DOHH2 (cell line): ENCODE measurements at regions not wholly inside any gene's neighbourhood (a gene's known extent, or its start where the extent isn't known, plus 50 kb on each side); places are given as distances from the start of the nearest gene placed in this dataset.

Experiments
- H3F3A ChIP-seq: fragments of 200-600 bp; sonication (generic), shearing (Covaris generic); 2 replicates; pipeline ENCODE4 v1.6.0; 2016; ENCODE audit warnings: antibody characterized with exemption, mild to moderate bottlenecking; ENCODE audit not compliant: control insufficient read depth, insufficient read depth
- H3K27ac ChIP-seq: fragments of 200-600 bp; sonication (generic); 2 replicates; pipeline ENCODE4 v1.5.1; 2014; ENCODE audit warnings: low read depth, mild to moderate bottlenecking, low read length, moderate library complexity
- H3K27me3 ChIP-seq: fragments of 200-600 bp; sonication (generic); 2 replicates; pipeline ENCODE4 v1.6.1; 2014; ENCODE audit warnings: mild to moderate bottlenecking, low read length, mixed read lengths; ENCODE audit not compliant: control insufficient read depth
- H3K36me3 ChIP-seq: fragments of 200-600 bp; sonication (generic); 2 replicates; pipeline ENCODE4 v1.6.1; 2014; ENCODE audit warnings: mild to moderate bottlenecking, low read length, moderate library complexity, mixed read lengths; ENCODE audit not compliant: control insufficient read depth
- H3K4me1 ChIP-seq: fragments of 200-600 bp; sonication (generic); 2 replicates; pipeline ENCODE4 v1.6.1; 2014; ENCODE audit warnings: mild to moderate bottlenecking, low read length, mixed read lengths; ENCODE audit not compliant: control insufficient read depth
- H3K4me2 ChIP-seq: fragments of 200-600 bp; sonication (generic); 2 replicates; pipeline ENCODE4 v1.6.0; 2014; ENCODE audit warnings: mild to moderate bottlenecking, low read length, moderate library complexity
- H3K4me3 ChIP-seq: fragments of 200-600 bp; sonication (generic); 2 replicates; pipeline ENCODE4 v1.5.1; 2014; ENCODE audit warnings: mild to moderate bottlenecking, low read length, mixed read lengths
- H3K79me2 ChIP-seq: fragments of 200-600 bp; sonication (generic); 2 replicates; pipeline ENCODE4 v1.6.1; 2014; ENCODE audit warnings: mild to moderate bottlenecking, low read length, mixed read lengths; ENCODE audit not compliant: control insufficient read depth
- H3K9me2 ChIP-seq: fragments of 200-600 bp; sonication (generic); replicated peaks from 2 replicates; pipeline ENCODE4 v1.6.1; 2014; ENCODE audit warnings: mild to moderate bottlenecking, low read length, mixed read lengths; ENCODE audit not compliant: control insufficient read depth
- H3K9me3 ChIP-seq: fragments of 200-600 bp; sonication (generic); 2 replicates; pipeline ENCODE4 v1.6.1; 2014; ENCODE audit warnings: antibody characterized with exemption, low read length, mixed read lengths; ENCODE audit not compliant: control insufficient read depth, insufficient read depth
- H4K20me1 ChIP-seq: fragments of 200-600 bp; sonication (generic); 2 replicates; pipeline ENCODE4 v1.6.0; 2014; ENCODE audit warnings: low read depth, mild to moderate bottlenecking, antibody characterized with exemption, low read length, moderate library complexity; ENCODE audit not compliant: control insufficient read depth, insufficient read depth
- CTCF ChIP-seq: fragments of 200-600 bp; sonication (generic); IDR thresholded peaks from one replicate; pipeline ENCODE4 v1.5.1; 2014; ENCODE audit warnings: antibody characterized with exemption, mild to moderate bottlenecking, low read depth, low read length; ENCODE audit not compliant: poor library complexity, severe bottlenecking
- EZH2phosphoT487 ChIP-seq: fragments of 200-600 bp; sonication (generic); IDR thresholded peaks from 2 replicates; pipeline ENCODE4 v1.6.1; 2017; ENCODE audit warnings: borderline replicate concordance, mild to moderate bottlenecking, antibody characterized with exemption, low read length, moderate library complexity, mixed read lengths

- Histone ChIP-seq H3K4me3 (no peak overlapping the region), H3K4me2 (no peak overlapping the region), H3K79me2 (no peaks in the 10 kb centered on the region), H3K27ac (no peak overlapping the region), H4K20me1 (no peaks in the 10 kb centered on the region), H3K36me3 (no peaks in the 10 kb centered on the region), H3K9me2 (no peaks in the 10 kb centered on the region), H3K9me3 (no peaks in the 10 kb centered on the region), H3F3A (no peaks in the 10 kb centered on the region), H3K4me1 (no peaks in the 10 kb centered on the region), H3K27me3 (peaks cover 15% of the 10 kb centered on the region)
- no peak for TF ChIP-seq EZH2phosphoT487
- TF ChIP-seq CTCF: no peak
Observed at GRCh38 chr6:99736302-99736701, 129.7 kb downstream of the PRDM13 start.

- H3K36me3 ChIP-seq: no peaks in the 10 kb centered on the region
- no peak overlapping the region for H3K27ac ChIP-seq
- no peaks in the 10 kb centered on the region for H3K4me1 ChIP-seq
- H4K20me1 ChIP-seq: no peaks in the 10 kb centered on the region
- no peak for TF ChIP-seq CTCF
- no peak for TF ChIP-seq EZH2phosphoT487
- H3K27me3 ChIP-seq: peaks cover 20% of the 10 kb centered on the region
- no peak overlapping the region for H3K4me2 ChIP-seq
- no peak overlapping the region for H3K4me3 ChIP-seq
- no peaks in the 10 kb centered on the region for H3K9me3 ChIP-seq
- H3K79me2 ChIP-seq: no peaks in the 10 kb centered on the region
- H3F3A ChIP-seq: no peaks in the 10 kb centered on the region
- no peaks in the 10 kb centered on the region for H3K9me2 ChIP-seq
Observed at GRCh38 chr6:99739526-99739925, 132.9 kb downstream of the PRDM13 start.

GRCh38 chr6:99741092-99741491 lies 134.5 kb downstream of the PRDM13 start:
- no peak for TF ChIP-seq CTCF
- TF ChIP-seq EZH2phosphoT487: no peak
- Histone ChIP-seq H3K27me3 (peaks cover 21% of the 10 kb centered on the region), H3K27ac (no peak overlapping the region), H3F3A (no peaks in the 10 kb centered on the region), H3K36me3 (no peaks in the 10 kb centered on the region), H3K79me2 (no peaks in the 10 kb centered on the region), H3K4me1 (no peaks in the 10 kb centered on the region), H4K20me1 (no peaks in the 10 kb centered on the region), H3K9me3 (no peaks in the 10 kb centered on the region), H3K4me3 (no peak overlapping the region), H3K9me2 (no peaks in the 10 kb centered on the region), H3K4me2 (no peak overlapping the region)

GRCh38 chr6:99743647-99744046 lies 137.0 kb downstream of the PRDM13 start:
- no peak overlapping the region for H3K4me2 ChIP-seq
- no peaks in the 10 kb centered on the region for H3K79me2 ChIP-seq
- TF ChIP-seq EZH2phosphoT487 (no peak), CTCF (no peak)
- peaks cover 22% of the 10 kb centered on the region for H3K27me3 ChIP-seq
- H3K4me1 ChIP-seq: no peaks in the 10 kb centered on the region
- no peaks in the 10 kb centered on the region for H3K36me3 ChIP-seq
- H3F3A ChIP-seq: no peaks in the 10 kb centered on the region
- no peak overlapping the region for H3K27ac ChIP-seq
- no peaks in the 10 kb centered on the region for H3K9me2 ChIP-seq
- no peak overlapping the region for H3K4me3 ChIP-seq
- H4K20me1 ChIP-seq: no peaks in the 10 kb centered on the region
- H3K9me3 ChIP-seq: no peaks in the 10 kb centered on the region
